ENCODE measurements at regions not wholly inside any gene's neighbourhood (a gene's known extent, or its start where the extent isn't known, plus 50 kb on each side); places are given as distances from the start of the nearest gene placed in this dataset.
"Not testable (repeated sequence)": the region's sequence is repeated elsewhere in the genome, so short reads cannot be mapped to it uniquely, and the experiment has no call there.

DNA sequence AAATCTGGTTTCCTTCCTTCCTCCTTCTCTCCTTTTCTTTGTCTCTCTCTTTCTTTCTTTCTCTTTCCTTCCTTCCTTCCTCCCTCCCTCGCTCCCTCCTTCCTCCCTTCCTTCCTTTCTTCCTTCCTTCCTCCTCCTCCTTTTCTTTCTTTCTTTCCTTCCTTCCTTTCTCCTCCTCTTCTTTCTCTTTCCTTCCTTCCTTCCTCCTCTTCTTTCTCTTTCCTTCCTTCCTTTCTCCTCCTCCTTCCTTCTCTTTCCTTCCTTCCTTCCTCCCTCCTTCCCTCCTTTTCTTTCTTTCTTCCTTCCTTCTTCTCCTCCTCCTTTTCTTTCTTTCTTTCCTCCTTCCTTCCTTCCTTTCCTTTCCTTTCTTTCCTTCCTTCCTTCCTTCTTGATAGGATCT is 61.2 kb downstream of the VIP start:
- no peak for DNase-seq (ENCODE audit: extremely low read depth in 1 of 11, low read depth in 9 of 11, low spot score in 4 of 11)

DNA sequence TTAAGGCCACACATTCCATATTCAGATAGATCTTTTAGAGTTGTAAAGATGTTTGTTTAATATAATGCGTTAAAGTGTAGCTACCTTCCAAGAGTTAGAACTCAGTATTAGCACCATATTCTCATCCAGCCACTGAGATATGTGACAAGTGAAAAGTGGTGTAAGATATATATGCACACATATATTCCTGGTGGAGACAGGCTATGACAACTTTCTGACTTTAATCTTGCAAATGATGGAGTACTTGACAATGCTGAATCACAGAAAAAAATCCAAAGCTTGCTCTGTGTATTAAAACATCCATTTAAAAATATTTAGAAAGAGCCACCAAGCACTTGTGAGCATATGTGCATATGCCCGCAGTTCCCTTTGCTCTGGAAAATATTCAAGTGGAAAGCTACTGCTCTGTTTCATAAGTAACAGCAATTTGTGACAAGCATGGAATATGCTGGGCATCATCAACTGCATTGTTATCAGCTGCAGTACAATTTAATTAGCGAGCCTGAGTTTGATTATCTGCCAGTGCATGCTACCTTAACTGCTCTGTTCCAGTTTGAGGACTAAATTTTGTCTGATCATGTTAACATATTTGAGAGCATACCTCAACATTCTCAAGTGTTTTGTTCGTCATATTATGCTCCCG is 64.8 kb downstream of the VIP start:
- DNase-seq (ENCODE audit: extremely low read depth in 1 of 11, low read depth in 9 of 11, low spot score in 4 of 11) = no peak

DNA sequence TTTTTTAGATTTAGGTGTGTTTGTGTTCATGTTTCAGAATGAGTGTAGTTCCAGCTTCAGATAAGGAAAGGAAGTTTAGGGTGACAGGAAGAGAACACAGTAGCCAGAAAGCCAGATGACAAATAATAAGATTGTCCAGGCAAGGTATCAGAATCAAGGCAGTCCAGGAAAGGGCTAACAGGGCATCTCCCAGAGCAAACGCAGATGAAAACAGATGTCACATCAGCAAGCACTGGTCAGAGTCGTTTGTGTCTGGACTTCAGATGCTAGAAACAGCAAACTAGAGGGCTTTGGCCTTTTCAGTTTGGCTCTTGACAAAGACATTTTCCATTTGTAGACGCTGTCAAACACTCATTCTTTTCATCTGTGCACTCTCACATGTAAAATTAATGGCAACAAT is 65.5 kb downstream of the VIP start:
- DNase-seq (ENCODE audit: extremely low read depth in 1 of 11, low read depth in 9 of 11, low spot score in 4 of 11) = no peak

DNA sequence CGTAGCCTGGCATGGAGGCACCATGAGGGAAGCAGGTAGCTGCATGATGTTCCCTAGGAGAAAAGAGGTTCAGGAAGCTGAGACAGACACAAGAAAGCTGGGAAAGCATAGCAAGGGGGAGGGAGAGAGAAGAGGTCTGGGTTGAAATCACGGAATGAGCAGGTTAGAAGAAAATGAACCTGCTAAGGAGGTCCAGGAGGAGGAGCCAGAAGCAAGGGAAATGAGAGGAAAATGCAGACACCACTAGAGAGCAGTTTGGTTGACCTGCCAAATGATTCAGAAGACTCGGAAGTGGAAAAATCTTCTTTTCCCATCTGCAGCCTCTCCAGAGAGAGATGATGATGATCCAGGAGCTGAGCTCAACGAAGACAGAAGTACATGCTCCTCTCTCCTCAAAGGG is 70.9 kb downstream of the VIP start:
- DNase-seq (ENCODE audit: extremely low read depth in 1 of 11, low read depth in 9 of 11, low spot score in 4 of 11) = no peak

DNA sequence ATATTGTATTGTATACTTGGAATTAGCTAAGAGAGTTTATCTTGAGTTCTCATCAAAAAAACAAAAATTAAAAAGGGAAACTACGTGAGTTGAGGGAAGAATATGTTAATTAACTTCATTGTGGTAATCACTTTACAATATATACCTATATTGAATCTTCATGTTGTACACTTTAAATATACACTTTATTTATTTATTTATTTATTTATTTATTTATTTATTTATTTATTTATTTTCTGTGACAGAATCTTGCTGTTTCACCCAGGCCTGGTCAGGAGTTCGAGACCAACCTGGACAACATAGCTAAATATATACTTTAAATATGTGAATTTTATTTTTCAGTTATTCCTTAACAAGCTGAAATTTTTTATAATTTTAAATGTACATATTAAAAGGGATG is 74.1 kb downstream of the VIP start:
- DNase-seq (ENCODE audit: extremely low read depth in 1 of 11, low read depth in 9 of 11, low spot score in 4 of 11) = no peak

DNA sequence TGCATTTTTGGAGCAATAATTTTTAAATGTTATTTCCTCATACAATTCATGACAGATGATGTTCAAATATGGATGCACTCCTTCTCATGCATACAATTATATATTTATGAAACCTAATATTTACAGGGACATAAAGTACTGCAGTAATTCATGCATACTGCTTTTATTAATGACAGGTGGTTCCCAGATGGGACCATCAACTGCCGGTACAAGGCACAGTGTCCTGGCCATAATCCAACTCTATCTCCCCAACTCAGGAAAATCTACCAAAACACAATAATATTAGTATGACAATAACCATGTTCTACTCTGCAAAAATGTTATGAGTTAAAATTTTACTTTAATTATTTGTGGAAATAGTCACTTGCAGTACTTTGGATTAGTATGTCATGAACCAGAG is 77.8 kb downstream of the VIP start:
- DNase-seq (ENCODE audit: extremely low read depth in 1 of 11, low read depth in 9 of 11, low spot score in 4 of 11) = no peak

DNA sequence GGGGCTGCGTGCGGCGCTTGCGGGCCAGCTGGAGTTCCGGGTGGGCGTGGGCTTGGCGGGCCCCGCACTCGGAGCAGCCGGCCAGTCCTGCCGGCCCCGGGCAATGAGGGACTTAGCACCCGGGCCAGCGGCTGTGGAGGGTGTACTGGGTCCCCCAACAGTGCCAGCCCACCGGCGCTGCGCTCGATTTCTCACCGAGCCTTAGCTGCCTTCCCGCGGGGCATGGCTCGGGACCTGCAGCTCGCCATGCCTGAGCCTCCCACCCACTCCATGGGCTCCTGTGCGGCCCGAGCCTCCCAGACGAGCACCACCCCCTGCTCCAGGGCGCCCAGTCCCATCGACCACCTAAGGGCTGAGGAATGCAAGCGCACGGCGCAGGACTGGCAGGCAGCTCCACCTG is 83.8 kb downstream of the VIP start:
- DNase-seq (ENCODE audit: extremely low read depth in 1 of 11, low read depth in 9 of 11, low spot score in 4 of 11) = not testable (repeated sequence)

DNA sequence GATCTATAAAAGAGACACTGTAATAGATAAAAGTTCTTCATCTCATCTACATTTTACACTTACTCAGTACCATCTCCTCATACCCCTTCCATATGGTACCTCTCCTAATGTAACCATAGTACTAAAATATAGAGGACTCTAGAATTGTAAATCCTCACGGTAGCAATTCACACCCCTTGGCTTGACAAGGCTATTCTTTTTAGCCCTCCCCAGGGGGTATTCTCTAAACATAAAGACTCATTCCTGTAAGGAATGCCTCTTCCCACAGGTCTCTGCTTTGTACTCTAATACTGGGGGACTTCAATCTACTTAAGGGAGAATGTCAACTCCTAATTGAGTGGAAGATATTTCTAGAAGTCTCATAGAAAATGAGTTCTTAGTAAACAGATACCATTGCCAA is 85.9 kb downstream of the VIP start:
- DNase-seq (ENCODE audit: extremely low read depth in 1 of 11, low read depth in 9 of 11, low spot score in 4 of 11) = no peak

DNA sequence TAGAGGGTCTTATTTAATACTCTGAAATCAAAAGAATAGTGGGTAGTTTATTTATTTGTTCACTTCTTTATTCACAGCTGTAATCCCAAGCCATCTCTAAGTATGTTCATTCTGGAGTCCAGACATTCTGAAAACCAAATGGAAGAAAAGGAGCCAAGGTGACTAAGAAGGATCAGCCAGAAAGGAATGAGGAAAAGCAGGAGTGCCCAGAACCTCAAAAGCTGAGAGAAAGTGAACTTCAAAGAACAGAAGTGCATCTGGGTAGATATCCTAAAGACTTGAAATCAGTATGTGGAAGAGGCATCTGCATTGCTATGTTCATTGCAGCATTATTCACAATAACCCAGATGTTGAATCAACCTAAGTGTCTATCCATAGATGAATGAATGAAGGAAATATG is 94.8 kb downstream of the VIP start:
- DNase-seq (ENCODE audit: extremely low read depth in 1 of 11, low read depth in 9 of 11, low spot score in 4 of 11) = no peak

DNA sequence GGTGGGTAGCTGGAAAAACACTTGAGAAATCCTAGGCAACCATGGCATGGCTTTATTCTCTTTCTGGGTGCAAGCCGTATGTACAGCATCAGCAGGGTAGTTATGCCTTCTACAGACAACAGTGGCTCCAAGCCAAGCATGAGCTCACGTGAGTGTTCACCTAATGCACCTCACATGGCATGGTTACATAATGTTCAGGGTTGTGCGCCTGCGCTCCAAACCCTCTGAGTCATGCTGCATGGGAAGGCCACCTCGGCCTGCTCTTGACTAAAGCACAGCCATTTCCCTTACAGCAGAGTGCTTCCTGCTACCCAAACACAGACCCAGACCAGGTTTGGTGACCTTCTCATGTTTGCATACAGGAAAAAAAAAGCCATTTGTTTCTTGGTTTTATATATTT is 96.2 kb downstream of the VIP start:
- no peak for DNase-seq (ENCODE audit: extremely low read depth in 1 of 11, low read depth in 9 of 11, low spot score in 4 of 11)

DNA sequence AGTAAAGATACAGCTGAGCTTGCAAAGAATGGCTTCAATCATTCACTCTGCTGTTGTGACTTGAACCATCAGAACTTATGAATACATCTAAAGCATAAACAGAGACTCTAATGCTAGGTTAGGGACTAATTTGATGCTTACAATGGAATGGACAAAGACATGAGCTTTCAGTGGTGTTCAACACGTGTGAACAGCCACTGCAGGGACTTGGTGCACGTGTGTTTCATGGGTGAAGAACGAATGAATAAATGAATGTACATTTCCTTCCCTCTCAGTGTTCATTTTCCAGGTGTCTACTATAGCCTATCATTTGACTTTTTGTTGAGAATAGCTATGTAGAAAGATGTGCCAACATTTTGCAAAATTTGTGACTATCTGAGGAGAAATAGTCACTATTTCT is 98.3 kb downstream of the VIP start:
- DNase-seq (ENCODE audit: extremely low read depth in 1 of 11, low read depth in 9 of 11, low spot score in 4 of 11) = no peak

DNA sequence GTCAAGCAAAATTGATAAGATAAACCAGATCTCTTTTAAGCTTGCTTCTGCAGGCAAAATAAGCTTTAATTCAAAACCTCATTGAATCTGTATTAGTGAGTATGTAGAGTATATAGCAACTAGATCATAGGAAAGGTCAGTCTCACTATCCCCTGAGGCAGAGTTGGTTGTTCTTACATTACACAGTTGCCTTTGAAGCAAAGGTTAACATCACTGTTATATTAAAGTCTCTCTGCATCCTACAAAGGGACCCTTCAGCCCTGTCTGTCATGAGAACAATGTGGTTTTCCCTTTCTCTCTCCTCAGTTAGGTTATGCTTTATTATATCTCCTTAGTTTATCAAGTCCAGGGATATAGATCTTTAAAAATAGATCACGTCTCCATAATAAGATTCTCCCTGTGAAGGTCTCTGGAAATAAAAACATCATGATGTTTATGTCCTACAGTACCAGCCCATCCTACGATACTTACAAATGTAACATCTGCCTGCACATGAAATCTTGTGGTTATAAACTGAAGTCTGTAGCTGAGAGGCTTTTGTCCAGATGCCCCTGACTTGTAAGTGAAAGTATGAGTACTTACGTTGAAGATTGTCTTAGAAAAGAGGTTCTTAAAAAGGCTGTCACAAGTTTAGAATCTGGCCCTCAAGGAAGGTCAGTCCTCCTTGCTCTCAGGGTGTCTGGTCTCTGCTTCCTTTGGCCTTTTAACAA is 103.6 kb downstream of the VIP start:
- DNase-seq (ENCODE audit: extremely low read depth in 1 of 11, low read depth in 9 of 11, low spot score in 4 of 11) = no peak

DNA sequence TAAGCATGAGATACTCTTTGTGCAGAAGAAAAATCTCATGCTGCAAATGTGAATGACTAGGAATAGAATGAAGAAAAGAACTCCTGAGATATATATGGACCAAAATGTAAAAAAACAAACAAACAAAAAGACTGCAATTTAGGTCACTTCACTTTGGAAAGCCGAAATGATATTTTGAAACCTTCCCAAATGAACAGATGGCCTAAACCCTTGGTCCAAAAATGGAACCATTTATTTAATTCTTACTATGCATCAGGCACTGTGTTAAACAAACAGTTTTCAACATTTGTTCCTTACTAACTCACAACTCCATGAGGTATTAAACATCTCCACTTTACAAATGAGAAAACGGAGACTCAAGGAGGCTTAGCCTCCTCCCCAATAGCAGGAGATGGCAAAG is 107.5 kb downstream of the VIP start:
- no peak for DNase-seq (ENCODE audit: extremely low read depth in 1 of 11, low read depth in 9 of 11, low spot score in 4 of 11)

DNA sequence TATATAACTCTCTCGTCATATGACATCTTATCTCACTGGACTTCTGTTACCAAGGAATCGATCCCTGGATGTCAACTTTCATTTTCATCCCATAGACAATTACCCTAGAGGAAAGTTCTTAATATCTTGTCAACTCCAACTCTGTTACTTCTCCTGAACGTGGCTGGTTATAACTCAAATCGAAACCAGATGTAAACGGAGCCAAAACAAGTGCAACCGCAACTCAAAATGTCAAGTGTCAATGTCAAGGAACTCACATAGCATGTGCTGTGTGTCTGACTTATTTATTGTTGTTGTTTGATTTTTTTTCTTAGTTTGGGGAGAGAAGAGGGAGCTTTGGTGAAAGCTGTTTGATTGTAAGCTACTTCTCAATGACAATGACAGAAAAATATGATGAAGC is 108.6 kb downstream of the VIP start:
- DNase-seq (ENCODE audit: extremely low read depth in 1 of 11, low read depth in 9 of 11, low spot score in 4 of 11) = no peak

DNA sequence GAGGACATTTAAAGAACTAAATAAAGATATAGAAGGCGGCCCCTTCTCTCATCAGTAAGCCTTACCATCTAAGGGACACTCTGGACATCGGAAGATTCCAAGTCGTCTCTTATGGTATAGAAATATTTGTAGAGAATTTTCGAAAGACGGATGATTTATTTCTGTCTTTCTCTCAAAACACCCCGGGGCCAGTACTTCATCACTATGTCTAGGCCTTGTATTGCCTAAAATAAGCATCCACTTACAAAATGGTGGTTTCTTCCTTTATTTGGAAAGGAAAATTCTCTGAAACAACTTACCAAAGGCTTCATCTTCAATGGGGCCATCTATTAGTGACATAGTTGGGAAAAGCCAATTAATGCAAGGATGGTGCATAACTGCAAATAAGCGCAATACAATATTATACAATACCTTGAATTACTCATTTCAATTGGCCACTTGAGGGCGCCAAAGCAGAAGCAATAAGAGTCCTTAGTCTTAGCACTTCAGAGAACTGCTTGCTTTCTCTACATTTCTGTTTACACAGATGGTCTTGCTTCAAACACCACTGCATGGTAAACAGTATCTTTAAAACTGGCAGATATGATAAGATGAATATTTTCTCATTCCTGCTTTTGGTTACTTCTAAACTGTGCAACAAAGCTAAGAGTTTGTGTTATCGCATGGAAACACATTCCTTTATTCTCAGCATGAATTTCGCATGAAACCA is 113.2 kb downstream of the VIP start:
- peak; percentile 22 to 66 (median 44) for DNase-seq (ENCODE audit: extremely low read depth in 1 of 11, low read depth in 9 of 11, low spot score in 4 of 11)

DNA sequence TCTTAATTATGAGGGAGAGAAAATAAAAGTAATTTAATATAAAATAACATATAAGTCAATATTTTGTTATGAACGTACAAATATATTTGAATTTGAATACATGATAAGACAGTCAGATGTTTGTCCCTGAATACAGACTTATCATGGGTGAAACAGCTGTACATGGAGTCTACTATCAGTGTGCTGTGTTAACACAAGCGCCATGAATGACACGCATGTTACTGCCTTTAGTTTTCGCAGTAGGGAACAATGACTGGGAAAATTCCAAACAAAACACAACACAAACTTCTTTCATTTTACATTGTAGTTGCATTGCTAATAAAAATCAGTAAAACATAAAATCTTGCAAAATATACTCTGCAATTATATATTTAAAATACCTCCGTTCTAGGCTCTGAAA is 108.6 kb downstream of the FBXO5 start:
- DNase-seq (ENCODE audit: extremely low read depth in 1 of 11, low read depth in 9 of 11, low spot score in 4 of 11) = no peak

DNA sequence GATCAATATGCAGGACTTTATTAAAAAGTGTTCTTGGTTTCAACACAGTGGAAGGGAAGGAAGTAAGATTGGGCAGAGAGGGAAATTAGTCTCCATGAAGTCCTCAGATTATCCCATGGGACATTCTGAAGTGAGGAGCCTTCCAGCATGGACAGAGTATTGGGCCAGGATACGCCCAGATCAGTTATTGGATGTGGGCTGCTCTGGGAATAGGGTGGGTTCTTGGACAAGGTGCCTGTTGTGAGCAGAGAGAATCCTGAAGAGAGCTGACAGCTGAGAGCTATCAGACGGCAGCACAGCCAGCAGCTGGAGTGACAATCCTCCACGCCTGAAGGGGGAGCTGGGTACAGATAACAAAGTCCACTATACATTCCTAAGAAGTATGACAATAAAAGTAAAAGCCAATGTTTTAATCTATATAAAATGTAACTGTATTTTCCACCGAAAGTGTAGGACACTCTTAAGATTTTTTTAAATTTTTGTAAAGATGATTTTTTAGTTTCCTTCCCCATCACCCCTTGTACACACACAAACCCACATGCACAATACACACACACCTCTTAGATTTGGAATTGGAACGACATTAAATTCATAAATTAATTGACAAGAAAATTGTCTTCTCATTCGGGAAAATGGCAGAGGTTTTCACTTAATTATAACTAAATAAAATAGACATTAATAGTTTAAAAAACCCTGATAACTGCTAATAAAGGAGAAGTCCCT is 107.8 kb downstream of the FBXO5 start:
- DNase-seq (ENCODE audit: extremely low read depth in 1 of 11, low read depth in 9 of 11, low spot score in 4 of 11) = no peak

DNA sequence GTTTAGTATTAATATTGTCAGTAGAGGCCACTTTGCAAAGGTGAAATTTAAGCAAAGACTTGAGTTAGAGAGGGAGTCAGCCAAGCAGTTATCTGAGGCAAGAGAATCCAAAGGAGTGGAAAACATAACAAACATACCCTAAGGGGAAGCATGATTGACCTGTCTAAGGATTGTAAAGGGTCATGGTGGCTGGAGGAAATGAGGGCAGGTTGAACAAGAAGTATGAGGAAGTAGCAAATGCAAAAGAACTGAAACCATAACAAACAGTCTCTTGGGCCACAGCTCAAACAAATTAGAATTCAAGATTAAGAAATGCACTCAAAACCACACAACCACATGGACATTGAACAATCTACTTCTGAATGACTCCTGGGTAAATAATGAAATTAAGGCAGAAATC is 103.2 kb downstream of the FBXO5 start:
- DNase-seq (ENCODE audit: extremely low read depth in 1 of 11, low read depth in 9 of 11, low spot score in 4 of 11) = no peak

DNA sequence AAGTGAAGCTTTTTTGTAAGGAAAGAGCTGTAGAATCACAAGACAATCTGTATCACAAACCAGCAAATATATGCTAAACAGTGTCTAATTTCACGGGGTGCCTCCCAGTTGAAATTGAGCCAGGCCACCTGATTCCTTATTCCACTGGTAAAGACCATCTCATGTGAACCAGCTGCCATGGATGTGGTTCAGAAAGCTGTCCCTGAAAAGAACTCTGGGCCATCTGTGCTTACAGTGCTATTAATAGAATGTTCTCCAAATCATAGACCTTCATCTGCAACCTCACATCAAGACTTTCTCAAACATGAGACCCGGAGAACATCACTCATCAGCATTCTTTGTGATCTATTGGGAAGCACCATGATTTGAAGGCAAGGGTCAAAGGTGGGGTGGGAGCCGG is 89.7 kb downstream of the FBXO5 start:
- no peak for DNase-seq (ENCODE audit: extremely low read depth in 1 of 11, low read depth in 9 of 11, low spot score in 4 of 11)

DNA sequence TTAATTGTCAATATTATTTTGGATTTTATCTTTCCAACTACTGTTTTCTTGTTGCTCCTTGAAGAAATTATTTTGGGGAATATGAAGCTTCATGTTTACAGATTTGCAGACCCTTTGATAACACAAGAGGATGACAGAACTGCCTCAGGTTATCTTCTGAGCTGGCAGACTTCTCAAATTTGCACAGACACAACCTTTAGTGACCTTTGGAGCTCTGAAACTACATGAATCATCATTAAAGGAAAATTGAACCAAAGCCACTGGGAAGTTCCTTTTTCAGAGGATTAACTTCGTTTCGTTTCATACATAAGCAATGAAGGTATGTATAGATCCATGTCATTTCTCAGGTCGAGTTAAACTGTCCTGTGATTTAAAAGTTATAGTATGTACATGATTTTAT is 85.9 kb downstream of the FBXO5 start:
- no peak for DNase-seq (ENCODE audit: extremely low read depth in 1 of 11, low read depth in 9 of 11, low spot score in 4 of 11)
